ENCODE measurements at regions not wholly inside any gene's neighbourhood (a gene's known extent, or its start where the extent isn't known, plus 50 kb on each side); places are given as distances from the start of the nearest gene placed in this dataset.

- in situ Hi-C loops (cut with MboI; ENCODE audit: low sequenced_read_pairs): loop anchor here (25.0 kb wide), 1 partner anchor 290 kb away; no protein-coding TSS in a partner anchor
These were observed 110.1 kb downstream of the NPTX2 start for GRCh38 chr7:98727146-98727709.

GRCh38 chr7:98728555-98728954 lies 111.5 kb downstream of the NPTX2 start:
- in situ Hi-C loops (cut with MboI; ENCODE audit: low sequenced_read_pairs): loop anchor here (25.0 kb wide), 1 partner anchor 291 kb away; no protein-coding TSS in a partner anchor

DNA sequence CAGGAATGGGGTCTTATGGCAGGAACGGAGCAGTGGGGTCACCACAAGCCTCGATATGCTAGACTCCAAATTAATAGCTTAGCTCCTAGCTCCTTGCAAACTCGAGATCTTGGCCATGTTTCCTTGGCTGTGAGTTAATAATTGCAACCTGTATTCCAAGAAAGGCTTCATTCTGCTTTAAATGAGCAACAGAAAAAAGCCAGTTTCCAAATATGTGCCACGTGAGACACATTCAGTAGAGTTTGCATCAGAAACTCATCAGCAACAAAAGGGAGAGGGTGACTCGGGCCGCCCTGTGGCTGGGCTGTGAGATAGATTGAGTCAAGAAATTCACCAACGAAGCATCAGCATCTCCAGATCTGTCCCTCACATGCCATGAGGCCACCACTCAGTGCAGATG lies 112.0 kb downstream of the NPTX2 start:
- in situ Hi-C loops (cut with MboI; ENCODE audit: low sequenced_read_pairs): loop anchor here (25.0 kb wide), 1 partner anchor 292 kb away; no protein-coding TSS in a partner anchor

- in situ Hi-C loops (cut with MboI; ENCODE audit: low sequenced_read_pairs): loop anchor here (25.0 kb wide), 1 partner anchor 293 kb away; no protein-coding TSS in a partner anchor
These were observed 113.2 kb downstream of the NPTX2 start for GRCh38 chr7:98730326-98730725.

DNA sequence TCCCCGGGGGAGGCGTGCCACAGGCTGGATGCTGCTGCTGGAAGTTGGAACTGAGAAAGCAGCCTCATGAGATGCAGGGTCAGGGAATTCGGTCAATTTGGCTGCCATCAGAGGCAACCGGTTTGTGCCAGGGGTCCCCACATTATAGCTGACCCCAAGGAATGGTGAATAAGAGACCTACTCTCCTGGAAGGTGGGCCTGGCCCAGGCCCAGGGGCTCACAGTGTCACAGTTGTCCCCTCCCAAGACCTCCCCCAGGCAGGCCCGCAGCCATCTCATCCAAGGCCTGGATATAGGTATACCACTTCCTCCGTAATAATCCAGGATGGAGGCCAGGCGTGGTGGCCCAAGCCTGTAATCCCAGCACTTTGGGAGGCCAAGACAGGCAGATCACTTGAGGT lies 114.6 kb downstream of the NPTX2 start:
- in situ Hi-C loops (cut with MboI; ENCODE audit: low sequenced_read_pairs): loop anchor here (25.0 kb wide), 1 partner anchor 294 kb away; no protein-coding TSS in a partner anchor

- in situ Hi-C loops (cut with MboI; ENCODE audit: low sequenced_read_pairs): loop anchor here (25.0 kb wide), 1 partner anchor 296 kb away; no protein-coding TSS in a partner anchor
These were observed 116.0 kb downstream of the NPTX2 start for GRCh38 chr7:98733036-98733435.

DNA sequence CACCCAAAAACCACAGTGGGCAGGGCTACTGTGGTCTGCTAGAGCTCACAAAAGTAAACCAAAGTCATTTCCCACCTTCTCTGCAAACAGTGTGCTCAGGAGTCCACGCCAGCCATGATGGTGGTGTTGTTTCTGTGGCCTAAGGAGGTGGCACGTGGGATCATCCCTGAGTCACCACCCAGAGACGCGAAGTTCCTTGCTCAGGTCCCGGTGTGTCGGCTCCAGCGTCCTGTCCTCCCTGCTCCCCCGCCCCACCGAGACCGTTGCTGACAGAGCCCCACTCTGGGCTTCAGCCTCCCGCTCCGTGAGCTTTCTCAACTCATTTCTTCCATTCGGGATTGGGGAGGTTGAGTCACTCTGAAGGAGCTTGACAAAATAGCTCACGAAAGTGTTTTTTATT lies 118.7 kb downstream of the NPTX2 start:
- in situ Hi-C loops (cut with MboI; ENCODE audit: low sequenced_read_pairs): loop anchor here (25.0 kb wide), 1 partner anchor 298 kb away; no protein-coding TSS in a partner anchor

GRCh38 chr7:98736461-98736860 lies 119.4 kb downstream of the NPTX2 start:
- in situ Hi-C loops (cut with MboI; ENCODE audit: low sequenced_read_pairs): loop anchor here (25.0 kb wide), 1 partner anchor 299 kb away; no protein-coding TSS in a partner anchor

- in situ Hi-C loops (cut with MboI; ENCODE audit: low sequenced_read_pairs): loop anchor here (25.0 kb wide), 1 partner anchor 300 kb away; no protein-coding TSS in a partner anchor
These were observed 120.1 kb downstream of the NPTX2 start for GRCh38 chr7:98737176-98737575.

- in situ Hi-C loops (cut with MboI; ENCODE audit: low sequenced_read_pairs): loop anchor here (25.0 kb wide), 1 partner anchor 303 kb away; no protein-coding TSS in a partner anchor
These were observed 123.6 kb downstream of the NPTX2 start for GRCh38 chr7:98740643-98741042.

GRCh38 chr7:98745722-98746318 lies 124.0 kb downstream of the TMEM130 start:
- in situ Hi-C loops (cut with MboI; ENCODE audit: low sequenced_read_pairs): loop anchor here (25.0 kb wide), 1 partner anchor 309 kb away; no protein-coding TSS in a partner anchor

DNA sequence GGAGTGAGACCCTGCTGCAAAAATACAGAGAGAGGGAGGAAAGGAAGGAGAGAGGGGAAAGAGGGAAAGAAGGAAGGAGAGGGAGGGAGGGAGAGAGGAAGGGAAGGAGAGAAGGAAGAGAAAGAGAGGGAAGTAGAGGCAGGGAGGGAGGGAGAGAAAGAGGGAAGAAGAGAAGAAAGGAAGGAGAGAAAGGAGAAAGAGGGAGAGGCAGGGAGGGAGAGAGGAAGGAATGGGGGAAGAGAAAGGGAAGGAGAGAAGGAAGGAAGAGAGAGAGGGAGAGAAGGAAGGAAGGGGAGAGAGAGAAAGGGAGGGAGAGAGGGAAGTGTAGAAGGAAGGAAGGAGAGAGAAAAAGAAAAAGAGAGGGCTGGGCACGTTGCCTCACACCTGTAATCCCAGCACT lies 121.7 kb downstream of the TMEM130 start:
- in situ Hi-C loops (cut with MboI; ENCODE audit: low sequenced_read_pairs): loop anchor here (25.0 kb wide), 1 partner anchor 311 kb away; no protein-coding TSS in a partner anchor

DNA sequence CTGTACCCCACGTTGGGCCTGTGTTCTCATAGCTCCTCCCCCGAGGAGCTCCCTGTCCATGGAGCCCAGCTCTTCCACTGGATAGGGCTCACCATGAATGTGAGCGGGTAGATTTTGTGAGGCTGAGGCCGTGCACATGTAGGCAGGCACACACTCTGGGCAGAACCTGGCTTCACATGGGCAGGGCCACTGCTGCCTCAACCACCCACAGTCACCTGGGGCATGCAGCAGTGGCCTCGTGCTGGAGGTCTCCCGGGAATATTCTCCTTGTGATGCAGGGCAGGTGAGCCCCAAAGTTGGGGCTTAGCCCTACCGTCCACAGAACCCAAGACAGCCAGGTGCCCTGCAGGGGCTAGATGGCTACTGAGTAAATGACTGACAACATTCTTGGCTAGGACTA lies 116.6 kb downstream of the TMEM130 start:
- in situ Hi-C loops (cut with MboI; ENCODE audit: low sequenced_read_pairs): no loop called here

GRCh38 chr7:98753989-98754479 lies 115.8 kb downstream of the TMEM130 start:
- in situ Hi-C loops (cut with MboI; ENCODE audit: low sequenced_read_pairs): no loop called here

DNA sequence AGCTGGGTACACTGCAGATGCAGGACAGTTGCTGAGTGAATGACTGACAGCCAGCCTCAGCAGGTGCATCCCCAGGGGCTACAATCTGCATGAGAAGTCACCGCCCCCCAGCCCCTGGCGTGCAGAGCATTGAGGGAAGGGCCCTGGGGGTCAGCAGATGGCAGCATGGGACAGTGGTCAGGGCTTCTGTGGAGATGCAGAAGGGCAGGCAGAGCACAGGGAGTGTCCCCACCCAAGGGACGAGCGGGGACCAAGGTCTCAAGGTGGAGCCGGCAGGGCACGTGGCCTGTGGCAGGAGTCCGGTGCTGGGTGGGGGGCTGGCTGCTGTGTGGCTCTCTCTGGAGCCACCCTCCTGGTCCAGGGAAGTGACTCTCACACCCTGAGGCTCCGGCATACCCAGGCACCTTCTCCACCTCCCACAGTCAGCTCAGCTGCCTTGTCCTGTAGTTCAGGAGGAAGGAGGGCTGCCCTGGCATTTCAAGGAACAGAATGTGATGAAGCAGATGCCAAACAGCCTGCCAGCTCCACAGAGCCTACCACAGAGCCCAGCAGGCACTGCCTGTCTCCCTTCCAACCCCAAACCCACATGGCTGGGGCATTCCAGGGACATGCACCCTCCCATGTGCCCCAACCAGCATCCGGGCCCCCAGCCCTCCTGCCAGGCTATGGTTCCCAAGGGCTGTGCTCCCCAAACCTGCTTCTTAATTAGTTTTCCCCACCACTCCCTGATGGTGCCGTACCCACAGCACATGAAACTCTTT lies 114.5 kb downstream of the TMEM130 start:
- in situ Hi-C loops (cut with MboI; ENCODE audit: low sequenced_read_pairs): no loop called here

DNA sequence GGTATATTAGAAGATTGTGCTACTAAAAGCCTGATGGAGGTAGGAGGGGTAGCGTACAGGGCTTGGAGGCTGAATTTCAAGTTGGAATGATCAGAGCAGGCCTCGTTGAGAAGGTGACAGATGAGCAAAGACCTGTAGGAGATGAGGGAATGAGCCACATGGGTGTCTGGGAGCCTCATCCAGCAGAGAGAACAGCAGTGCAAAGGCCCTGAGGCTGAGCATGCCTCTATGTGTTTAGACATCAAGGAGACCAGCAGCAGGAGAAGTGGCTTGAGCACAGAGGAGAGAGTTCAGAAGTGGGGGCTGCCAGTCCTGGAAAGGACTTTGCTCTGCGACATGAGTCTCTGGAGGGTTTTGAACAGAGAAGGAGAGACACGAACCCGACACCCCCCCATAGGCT lies 111.7 kb downstream of the TMEM130 start:
- in situ Hi-C loops (cut with MboI; ENCODE audit: low sequenced_read_pairs): no loop called here

- in situ Hi-C loops (cut with MboI; ENCODE audit: low sequenced_read_pairs): no loop called here
These were observed 109.6 kb downstream of the TMEM130 start for GRCh38 chr7:98760201-98760651.

DNA sequence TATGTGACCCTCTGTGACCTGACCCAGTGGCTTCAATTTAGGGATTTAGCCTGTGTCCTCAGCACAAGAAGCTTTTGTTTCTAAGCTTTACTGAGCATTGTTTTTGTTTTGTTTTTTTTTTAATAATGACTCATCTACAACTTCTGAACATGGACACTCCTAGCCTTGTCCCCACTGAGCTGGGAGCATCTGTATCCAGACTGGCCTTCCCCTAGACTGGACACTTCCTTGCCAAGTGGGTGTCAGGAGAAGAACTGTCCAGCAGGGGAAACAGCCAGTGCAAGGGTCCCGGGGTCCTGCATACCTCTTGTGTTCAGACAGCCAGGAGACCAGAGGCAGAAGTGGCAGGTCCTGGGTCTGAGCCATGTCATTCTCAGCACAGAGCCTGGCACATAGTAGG lies 108.6 kb downstream of the TMEM130 start:
- in situ Hi-C loops (cut with MboI; ENCODE audit: low sequenced_read_pairs): no loop called here

- in situ Hi-C loops (cut with MboI; ENCODE audit: low sequenced_read_pairs): no loop called here
These were observed 107.2 kb downstream of the TMEM130 start for GRCh38 chr7:98762620-98763019.

GRCh38 chr7:98763441-98763840 lies 106.4 kb downstream of the TMEM130 start:
- in situ Hi-C loops (cut with MboI; ENCODE audit: low sequenced_read_pairs): no loop called here

- in situ Hi-C loops (cut with MboI; ENCODE audit: low sequenced_read_pairs): no loop called here
These were observed 104.9 kb downstream of the TMEM130 start for GRCh38 chr7:98764946-98765345.

Measured in HL-60/S4 treated with phorbol 12-myristate 13-acetate at 8.2 ng/mL for 4 days and 3 days (cell line).